Fibroblast of the aortic adventitia (primary cell): ENCODE measurements at regions not wholly inside any gene's neighbourhood (a gene's known extent, or its start where the extent isn't known, plus 50 kb on each side); places are given as distances from the start of the nearest gene placed in this dataset.

Experiments used
- DNase-seq: peaks from one replicate; pipeline ENCODE4 v3.0.0-alpha.2; 2010; ENCODE audit warnings: low read depth
- H3K4me3 ChIP-seq: 2 replicates; pipeline ENCODE4 v1.5.1; 2011; ENCODE audit warnings: low read depth, mild to moderate bottlenecking, control low read depth, low read length, moderate library complexity
- TF ChIP-seq, protein P1 (sequence below): IDR thresholded peaks from 2 replicates; pipeline ENCODE4 v1.5.1; 2011; ENCODE audit warnings: mild to moderate bottlenecking, low read length, control low read depth, inconsistent platforms; ENCODE audit not compliant: insufficient read depth

DNA sequence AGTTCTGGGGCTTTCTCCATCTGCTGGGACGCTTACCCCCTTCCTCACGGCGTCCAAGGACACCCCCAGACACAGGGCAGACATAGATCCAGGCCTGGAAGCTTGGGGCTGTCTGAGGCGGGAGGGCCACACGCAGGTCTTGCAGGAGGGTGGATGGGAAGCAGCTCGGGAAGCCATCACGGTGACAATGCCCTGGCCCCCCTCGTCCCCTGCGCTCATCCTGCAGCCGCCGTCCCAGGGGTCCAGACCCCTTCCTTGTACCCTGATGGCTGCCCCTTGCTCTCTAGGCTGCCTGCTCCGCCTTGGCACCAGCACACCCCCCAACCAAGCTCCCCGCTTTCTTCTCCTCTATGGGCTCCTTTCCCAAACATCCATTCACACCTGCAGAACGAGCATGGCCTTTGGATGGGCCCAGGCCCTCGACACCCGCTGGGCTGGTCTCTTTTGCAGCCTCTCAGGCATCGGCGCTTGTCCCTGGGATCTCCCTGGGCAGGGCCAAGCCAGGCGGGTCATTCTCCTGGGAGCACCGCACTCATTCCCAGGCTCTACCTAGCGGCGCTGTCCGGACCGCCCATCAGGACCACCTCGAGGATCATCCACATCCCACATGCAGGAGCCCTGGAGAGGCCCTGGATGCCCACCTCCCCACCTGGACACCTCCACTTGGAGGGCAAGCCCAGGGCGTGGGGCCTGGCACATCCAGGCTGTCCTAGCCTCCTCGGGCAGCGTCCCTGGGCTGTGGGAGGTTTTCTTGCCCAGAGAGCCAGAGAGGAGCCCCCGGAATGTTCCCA lies 274.9 kb downstream of the NDUFA10 start:
- TF ChIP-seq, protein P1, sequence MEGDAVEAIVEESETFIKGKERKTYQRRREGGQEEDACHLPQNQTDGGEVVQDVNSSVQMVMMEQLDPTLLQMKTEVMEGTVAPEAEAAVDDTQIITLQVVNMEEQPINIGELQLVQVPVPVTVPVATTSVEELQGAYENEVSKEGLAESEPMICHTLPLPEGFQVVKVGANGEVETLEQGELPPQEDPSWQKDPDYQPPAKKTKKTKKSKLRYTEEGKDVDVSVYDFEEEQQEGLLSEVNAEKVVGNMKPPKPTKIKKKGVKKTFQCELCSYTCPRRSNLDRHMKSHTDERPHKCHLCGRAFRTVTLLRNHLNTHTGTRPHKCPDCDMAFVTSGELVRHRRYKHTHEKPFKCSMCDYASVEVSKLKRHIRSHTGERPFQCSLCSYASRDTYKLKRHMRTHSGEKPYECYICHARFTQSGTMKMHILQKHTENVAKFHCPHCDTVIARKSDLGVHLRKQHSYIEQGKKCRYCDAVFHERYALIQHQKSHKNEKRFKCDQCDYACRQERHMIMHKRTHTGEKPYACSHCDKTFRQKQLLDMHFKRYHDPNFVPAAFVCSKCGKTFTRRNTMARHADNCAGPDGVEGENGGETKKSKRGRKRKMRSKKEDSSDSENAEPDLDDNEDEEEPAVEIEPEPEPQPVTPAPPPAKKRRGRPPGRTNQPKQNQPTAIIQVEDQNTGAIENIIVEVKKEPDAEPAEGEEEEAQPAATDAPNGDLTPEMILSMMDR = no peak
- no peak overlapping the region for H3K4me3 ChIP-seq
- no peak for DNase-seq

DNA sequence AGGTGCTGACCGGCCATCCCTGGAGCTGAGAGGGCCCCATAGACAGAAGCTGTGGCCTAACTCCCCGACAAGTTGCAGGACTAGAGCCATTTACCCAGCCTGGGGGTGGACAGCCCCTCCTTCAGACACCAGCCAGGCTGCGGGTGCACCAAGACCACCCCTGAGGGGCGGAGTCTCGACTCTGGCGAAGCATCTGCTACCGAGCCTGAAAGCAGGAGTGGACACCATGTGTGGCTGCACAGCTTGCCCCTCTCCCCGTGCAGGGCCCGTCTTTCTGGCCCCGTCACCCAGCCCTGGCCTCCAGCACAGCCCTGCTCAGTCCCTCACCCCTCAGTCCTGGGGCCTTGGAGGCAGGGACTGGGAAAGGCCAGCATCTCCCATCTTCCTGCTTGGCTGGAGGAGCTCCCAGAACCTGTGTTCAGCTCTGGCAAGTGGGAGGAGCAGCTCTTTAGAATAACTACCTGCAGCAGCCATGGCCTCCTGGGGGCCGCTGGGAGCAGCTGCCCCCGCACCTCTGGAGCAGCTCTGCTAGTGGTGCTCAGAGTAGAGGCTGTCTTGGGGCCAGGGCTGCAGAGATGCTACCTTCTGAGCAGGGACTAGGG lies 275.8 kb downstream of the NDUFA10 start:
- no peak overlapping the region for H3K4me3 ChIP-seq
- TF ChIP-seq, protein P1 = no peak
- DNase-seq = no peak

DNA sequence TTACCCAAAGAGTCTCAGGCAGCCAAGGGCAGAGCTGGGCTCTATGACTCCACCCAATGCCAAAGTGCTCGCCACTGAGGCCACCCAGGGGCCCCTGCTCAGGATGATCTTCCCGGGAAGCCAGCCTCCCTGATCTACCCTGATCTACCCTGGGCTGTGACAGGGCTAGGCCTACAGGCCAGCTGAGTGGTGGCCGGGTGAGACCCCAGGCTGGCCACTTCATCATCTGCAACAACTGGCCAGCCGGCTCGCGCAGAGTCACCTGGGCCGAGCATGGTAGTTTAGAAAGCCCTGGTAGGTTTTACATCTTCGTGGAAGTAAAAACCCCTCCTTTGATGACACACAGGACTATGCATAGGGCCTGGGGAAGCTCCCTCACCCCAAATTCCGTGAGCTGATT lies 276.3 kb downstream of the NDUFA10 start:
- DNase-seq = no peak
- TF ChIP-seq, protein P1 = no peak
- H3K4me3 ChIP-seq = no peak overlapping the region

DNA sequence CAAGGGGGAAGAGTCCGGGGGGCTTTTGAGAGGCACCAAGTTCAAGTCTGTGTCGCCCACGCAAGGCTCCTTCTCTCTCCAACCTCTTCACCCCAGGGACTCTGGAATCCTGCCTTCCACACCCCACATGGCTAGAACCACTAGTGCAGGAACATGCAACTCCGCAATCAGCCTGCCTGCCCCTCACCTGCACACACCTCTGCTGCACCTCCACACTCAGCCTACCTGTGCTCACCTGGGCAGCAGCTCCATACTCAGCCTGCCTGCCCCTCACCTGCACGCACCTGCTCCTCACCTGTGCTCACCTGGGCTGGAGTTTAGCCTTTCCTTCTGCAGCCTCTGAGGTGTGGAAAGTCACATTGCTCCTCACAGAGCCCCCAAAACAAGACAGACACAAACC lies 277.4 kb downstream of the NDUFA10 start:
- no peak for DNase-seq
- TF ChIP-seq, protein P1 = no peak

DNA sequence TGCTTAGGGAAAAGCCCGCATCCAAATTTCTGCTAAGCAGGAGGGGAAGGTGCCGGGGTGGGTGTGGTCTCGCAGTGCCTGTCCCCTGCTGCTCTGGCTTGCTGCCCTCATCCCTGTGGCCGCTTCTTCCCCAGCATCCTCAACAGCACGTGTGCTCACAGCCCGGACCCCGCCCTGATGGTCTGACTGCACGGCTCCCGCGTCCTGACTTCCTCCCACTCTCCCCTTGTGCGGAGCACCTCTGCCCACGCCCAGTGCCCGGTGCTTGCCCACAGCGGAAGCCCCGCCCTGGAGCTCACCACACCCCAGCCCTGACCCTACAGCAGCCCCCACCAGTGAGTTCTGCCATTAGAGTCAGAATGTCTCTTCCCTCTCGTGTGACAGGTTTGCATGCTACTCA lies 277.9 kb downstream of the NDUFA10 start:
- TF ChIP-seq, protein P1 = no peak
- H3K4me3 ChIP-seq = no peak overlapping the region
- DNase-seq = no peak

More for the DNA sequence above, 277.4 kb downstream of the NDUFA10 start:
- H3K4me3 ChIP-seq = no peak overlapping the region

DNA sequence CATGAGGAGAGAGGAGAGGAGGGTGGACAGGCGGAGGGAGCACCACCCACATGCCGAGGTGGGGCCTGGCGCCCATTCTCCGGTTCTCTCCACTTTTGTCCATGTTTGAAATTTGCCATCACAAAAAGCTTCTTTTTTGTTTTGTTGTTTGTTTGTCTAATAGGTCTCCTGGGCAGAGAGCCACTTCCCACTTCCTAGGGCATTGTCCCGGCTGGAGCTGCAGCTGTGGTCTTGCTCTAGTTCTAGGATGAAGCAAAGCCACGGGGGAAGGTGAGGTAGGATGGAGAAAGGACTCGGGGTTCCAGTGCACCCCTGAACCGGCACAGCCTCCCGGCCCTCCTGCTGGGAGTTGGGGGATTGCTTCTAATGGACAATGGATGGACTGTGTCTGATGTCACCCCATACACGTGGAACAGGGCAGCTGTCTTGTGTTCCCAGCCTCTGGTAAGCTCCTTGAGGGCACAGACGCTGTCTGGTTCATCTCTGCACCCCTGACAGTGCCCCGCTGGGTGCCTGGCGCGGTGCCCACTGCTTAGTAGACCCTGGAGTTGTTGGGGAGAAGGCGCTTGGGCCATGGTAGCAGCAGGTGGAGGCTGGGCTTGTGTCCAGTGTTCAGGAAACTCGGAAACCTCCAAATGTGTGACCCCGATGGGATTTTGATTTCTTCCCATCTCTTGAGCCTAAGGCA lies 278.4 kb downstream of the NDUFA10 start:
- H3K4me3 ChIP-seq = no peak overlapping the region
- DNase-seq = no peak
- TF ChIP-seq, protein P1 = no peak
